H1 (cell line): ENCODE measurements at regions not wholly inside any gene's neighbourhood (a gene's known extent, or its start where the extent isn't known, plus 50 kb on each side); places are given as distances from the start of the nearest gene placed in this dataset.

ENCODE experiments used
- FOSL1 ChIP-seq: IDR thresholded peaks from 2 replicates; pipeline ENCODE4 v1.6.1; 2011; ENCODE audit warnings: mild to moderate bottlenecking, low read depth, low read length, moderate library complexity; ENCODE audit not compliant: insufficient read depth
- SP4 ChIP-seq: IDR thresholded peaks from 2 replicates; pipeline ENCODE4 v1.6.1; 2012; ENCODE audit warnings: low read length, inconsistent platforms
- TF ChIP-seq, protein P1 (sequence below), 3 experiments: IDR thresholded peaks; 1 replicate in 2 of 3; 2 replicates in 1 of 3; pipeline versions ENCODE4 v1.5.1 to v1.6.1; 2011; ENCODE audit warnings: low read length in 3 of 3, mild to moderate bottlenecking in 3 of 3, inconsistent platforms in 2 of 3, low read depth in 1 of 3, moderate library complexity in 1 of 3; ENCODE audit not compliant: insufficient read depth in 1 of 3; ENCODE audit errors: control extremely low read depth in 1 of 3

DNA sequence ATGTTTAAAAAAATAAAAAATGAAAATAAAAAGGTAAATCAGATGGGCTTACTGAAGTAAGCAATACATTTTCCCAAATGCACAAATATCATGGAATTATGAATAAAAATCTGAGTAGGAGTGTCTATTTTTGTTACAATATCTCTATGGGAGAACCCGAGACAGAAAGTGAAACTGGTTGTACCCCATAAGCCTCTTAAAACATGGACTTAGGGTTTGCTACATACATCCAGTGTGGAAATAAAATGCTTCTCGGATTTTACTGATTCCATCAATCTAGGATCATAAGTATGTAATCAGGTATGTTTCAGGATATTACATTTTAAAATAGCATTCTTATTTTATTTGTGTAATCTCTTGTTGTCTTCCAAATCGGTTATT is 177.8 kb upstream of the CDIN1 start (continued):
- TF ChIP-seq, protein P1, sequence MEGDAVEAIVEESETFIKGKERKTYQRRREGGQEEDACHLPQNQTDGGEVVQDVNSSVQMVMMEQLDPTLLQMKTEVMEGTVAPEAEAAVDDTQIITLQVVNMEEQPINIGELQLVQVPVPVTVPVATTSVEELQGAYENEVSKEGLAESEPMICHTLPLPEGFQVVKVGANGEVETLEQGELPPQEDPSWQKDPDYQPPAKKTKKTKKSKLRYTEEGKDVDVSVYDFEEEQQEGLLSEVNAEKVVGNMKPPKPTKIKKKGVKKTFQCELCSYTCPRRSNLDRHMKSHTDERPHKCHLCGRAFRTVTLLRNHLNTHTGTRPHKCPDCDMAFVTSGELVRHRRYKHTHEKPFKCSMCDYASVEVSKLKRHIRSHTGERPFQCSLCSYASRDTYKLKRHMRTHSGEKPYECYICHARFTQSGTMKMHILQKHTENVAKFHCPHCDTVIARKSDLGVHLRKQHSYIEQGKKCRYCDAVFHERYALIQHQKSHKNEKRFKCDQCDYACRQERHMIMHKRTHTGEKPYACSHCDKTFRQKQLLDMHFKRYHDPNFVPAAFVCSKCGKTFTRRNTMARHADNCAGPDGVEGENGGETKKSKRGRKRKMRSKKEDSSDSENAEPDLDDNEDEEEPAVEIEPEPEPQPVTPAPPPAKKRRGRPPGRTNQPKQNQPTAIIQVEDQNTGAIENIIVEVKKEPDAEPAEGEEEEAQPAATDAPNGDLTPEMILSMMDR (IDR thresholded peaks at IDR 0.05; ENCODE audit: control extremely low read depth in 1 of 3, insufficient read depth in 1 of 3, low read depth in 1 of 3, low read length in 3 of 3) = no peak
- TF ChIP-seq FOSL1 (no peak), SP4 (no peak)
